SK-N-MC (cell line): ENCODE measurements at regions not wholly inside any gene's neighbourhood (a gene's known extent, or its start where the extent isn't known, plus 50 kb on each side); places are given as distances from the start of the nearest gene placed in this dataset.
A peak's percentile ranks its signal among the peaks of the same experiment; 100 is the strongest.

ENCODE experiments used
- DNase-seq: peaks from one replicate; pipeline ENCODE4 v3.0.0-alpha.2; 2011; ENCODE audit warnings: low read depth, low spot score
- H3K27ac ChIP-seq: fragments of 200-600 bp; sonication (generic); 2 replicates; pipeline ENCODE4 v1.5.1; 2016; ENCODE audit warnings: mixed run types
- H3K36me3 ChIP-seq: fragments of 200-600 bp; sonication (generic); 2 replicates; pipeline ENCODE4 v1.6.1; 2017; ENCODE audit warnings: antibody characterized with exemption, low read length, mixed read lengths; ENCODE audit not compliant: insufficient read depth
- H3K4me3 ChIP-seq: fragments of 200-600 bp; sonication (generic); 2 replicates; pipeline ENCODE4 v1.5.1; 2016
- H3K9ac ChIP-seq: fragments of 200-600 bp; sonication (generic); 2 replicates; pipeline ENCODE4 v1.8.0; 2017; ENCODE audit warnings: mixed run types, mixed read lengths; ENCODE audit not compliant: insufficient read length
- H3K9me3 ChIP-seq: fragments of 200-600 bp; sonication (generic); 2 replicates; pipeline ENCODE4 v1.6.1; 2017; ENCODE audit warnings: low read depth, mild to moderate bottlenecking, antibody characterized with exemption, low read length, moderate library complexity, mixed read lengths
- EZH2 ChIP-seq: fragments of 200-600 bp; sonication (generic); IDR thresholded peaks from one replicate; pipeline ENCODE4 v1.6.1; 2017; ENCODE audit warnings: antibody characterized with exemption
- FOXP2 ChIP-seq: optimal IDR thresholded peaks from 2 replicates; pipeline ENCODE3; 2011; ENCODE audit warnings: mild to moderate bottlenecking, moderate library complexity; ENCODE audit not compliant: insufficient read depth; ENCODE audit errors: extremely low read length, control extremely low read depth
- POLR2AphosphoS5 ChIP-seq: IDR thresholded peaks from 2 replicates; pipeline ENCODE4 v1.6.1; 2012; ENCODE audit warnings: mild to moderate bottlenecking, low read depth, low read length, borderline replicate concordance

DNA sequence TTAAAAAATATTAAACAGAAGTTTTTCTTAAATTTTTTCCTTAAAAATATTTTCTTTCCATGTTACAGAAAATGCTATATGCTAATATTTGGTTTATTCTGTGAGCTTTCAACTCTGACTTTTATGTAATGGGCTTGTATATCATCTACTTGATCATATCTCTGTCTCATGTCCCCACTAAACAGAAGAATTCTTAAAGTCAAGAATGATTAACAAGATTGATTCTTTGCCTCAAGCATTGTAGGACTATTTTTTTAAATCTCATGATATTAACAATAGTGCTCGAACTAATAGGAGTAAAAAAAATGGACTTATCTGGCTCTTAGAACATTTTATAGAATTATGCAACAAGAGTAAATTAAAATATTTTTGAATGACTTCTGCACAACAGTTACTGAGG is 206.3 kb downstream of the C12orf50 start:
- Histone ChIP-seq H3K9me3 (no peaks in the 10 kb centered on the region), H3K4me3 (no peak overlapping the region), H3K36me3 (no peaks in the 10 kb centered on the region), H3K27ac (no peak overlapping the region), H3K9ac (no peak overlapping the region)
- TF ChIP-seq FOXP2 (no peak), POLR2AphosphoS5 (no peak), EZH2 (no peak)
- no peak for DNase-seq

DNA sequence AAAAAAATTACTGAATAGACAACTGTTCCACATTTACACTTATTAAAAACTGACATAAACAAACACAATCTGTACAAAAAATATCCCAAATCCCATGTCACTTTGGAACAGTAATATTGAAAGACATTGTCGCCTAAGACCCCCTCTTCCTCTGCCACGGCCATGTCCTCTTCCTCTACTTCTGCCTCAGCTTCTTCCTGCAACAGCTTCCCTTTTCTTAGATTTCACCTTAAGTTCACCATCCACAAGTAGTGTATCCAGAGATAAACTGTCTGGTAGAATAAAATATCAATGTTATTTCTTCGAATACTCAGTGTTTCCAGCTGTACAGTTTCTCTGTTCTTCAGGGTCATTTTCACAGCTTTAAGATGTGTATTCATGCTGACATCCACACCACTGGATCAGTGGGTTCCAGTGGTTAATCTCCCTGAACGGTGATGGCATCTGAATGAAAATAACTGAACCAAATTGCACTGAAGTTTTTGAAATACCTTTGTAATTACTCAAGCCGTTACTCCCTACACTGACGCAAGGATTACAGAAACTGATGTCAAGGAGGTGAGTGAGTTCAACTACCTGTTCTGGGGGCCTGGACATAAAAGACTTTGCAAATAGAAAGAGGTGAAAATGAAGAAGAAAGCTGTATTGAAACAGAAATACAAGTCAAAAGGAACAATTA is 208.5 kb downstream of the C12orf50 start:
- no peaks in the 10 kb centered on the region for H3K9me3 ChIP-seq
- TF ChIP-seq POLR2AphosphoS5: no peak
- TF ChIP-seq EZH2: no peak
- no peak for TF ChIP-seq FOXP2
- no peak overlapping the region for H3K9ac ChIP-seq
- no peak overlapping the region for H3K4me3 ChIP-seq
- no peaks in the 10 kb centered on the region for H3K36me3 ChIP-seq
- DNase-seq: no peak
- no peak overlapping the region for H3K27ac ChIP-seq

DNA sequence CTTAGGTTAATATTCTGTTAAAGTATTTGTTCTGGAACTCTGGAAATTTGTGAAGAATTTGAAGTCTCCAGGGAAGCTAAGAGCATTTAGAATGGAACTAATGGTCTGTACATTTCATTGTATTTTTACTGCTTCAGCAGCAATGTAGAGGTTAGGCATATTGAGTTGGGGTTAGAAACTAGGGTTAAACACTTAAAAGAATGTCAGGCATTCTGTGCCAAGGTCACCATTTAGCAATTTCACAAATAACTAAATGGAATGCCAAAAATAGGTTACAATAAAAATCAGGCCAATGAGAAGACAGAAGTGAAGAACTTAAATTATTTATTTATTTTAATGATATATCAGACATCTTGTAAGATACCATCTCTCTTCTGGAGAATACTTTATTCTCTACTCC is 210.8 kb downstream of the C12orf50 start:
- no peak overlapping the region for H3K9ac ChIP-seq

DNA sequence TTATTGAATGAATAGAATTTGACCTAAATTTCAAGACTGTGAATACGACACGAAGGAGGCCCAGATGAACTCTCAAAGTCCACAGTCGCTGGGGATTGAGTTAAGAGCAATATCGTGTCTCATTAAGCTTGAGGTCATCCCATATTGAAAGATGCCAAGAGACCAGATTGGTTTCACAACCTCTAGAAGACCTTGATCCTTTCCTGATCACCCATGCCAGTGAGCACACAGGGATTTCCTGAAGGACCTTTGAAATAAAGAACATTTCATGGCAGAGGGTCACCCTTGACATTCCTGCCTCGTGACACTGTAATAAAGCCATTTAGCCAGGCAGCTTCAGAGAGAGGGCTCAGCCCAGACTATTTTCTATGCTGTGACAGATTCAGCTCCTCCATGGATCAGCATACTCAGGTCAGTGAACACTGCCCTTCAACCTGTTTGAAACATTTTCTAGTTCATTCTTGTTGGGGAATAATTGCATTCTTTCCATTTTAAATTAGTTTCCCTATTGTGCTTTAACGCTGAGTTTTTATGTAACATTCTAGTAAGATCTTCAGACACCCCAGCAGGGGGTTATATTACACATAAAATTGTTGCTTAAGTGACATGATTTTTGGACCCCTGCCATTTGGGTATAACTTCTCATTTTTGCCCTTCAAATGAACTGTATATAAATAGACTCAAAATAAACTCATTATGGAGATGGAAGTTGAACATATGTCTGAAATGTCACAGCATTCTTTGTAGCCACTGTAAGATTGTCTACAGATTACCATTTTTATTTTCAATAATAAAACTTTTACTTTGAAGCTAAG is 213.2 kb downstream of the C12orf50 start:
- Histone ChIP-seq H3K9me3 (no peaks in the 10 kb centered on the region), H3K36me3 (no peaks in the 10 kb centered on the region), H3K4me3 (no peak overlapping the region), H3K27ac (no peak overlapping the region), H3K9ac (no peak overlapping the region)
- DNase-seq: peak; percentile 66
- no peak for TF ChIP-seq EZH2
- no peak for TF ChIP-seq POLR2AphosphoS5
- TF ChIP-seq FOXP2: no peak

More for the DNA sequence above, 210.8 kb downstream of the C12orf50 start:
- no peaks in the 10 kb centered on the region for H3K36me3 ChIP-seq
- TF ChIP-seq POLR2AphosphoS5 (no peak), FOXP2 (no peak)
- DNase-seq: no peak
- no peaks in the 10 kb centered on the region for H3K9me3 ChIP-seq
- no peak overlapping the region for H3K4me3 ChIP-seq
- H3K27ac ChIP-seq: no peak overlapping the region

DNA sequence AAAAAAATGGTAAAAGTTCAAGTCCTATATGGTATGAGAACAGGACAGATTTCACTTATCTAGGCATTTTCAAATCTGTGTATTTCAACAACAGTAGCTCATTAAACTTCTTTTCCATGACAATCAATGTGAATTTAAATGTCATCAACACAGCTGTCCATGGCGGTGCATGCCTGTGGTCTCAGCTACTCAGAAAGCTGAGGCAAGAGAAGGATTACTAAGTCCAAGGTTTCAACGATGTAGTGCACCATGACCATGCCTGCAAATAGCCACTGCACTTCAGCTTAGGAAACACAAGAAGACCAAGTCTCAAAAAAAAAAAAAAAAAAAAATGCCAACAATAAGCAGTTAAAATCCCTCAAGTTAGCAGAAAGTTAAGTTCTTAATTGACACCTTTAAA is 214.6 kb downstream of the C12orf50 start:
- no peaks in the 10 kb centered on the region for H3K36me3 ChIP-seq
- no peaks in the 10 kb centered on the region for H3K9me3 ChIP-seq
- H3K9ac ChIP-seq: no peak overlapping the region
- no peak overlapping the region for H3K4me3 ChIP-seq
- no peak overlapping the region for H3K27ac ChIP-seq
- DNase-seq: no peak
- TF ChIP-seq POLR2AphosphoS5: no peak
- TF ChIP-seq EZH2: no peak
- TF ChIP-seq FOXP2: no peak

DNA sequence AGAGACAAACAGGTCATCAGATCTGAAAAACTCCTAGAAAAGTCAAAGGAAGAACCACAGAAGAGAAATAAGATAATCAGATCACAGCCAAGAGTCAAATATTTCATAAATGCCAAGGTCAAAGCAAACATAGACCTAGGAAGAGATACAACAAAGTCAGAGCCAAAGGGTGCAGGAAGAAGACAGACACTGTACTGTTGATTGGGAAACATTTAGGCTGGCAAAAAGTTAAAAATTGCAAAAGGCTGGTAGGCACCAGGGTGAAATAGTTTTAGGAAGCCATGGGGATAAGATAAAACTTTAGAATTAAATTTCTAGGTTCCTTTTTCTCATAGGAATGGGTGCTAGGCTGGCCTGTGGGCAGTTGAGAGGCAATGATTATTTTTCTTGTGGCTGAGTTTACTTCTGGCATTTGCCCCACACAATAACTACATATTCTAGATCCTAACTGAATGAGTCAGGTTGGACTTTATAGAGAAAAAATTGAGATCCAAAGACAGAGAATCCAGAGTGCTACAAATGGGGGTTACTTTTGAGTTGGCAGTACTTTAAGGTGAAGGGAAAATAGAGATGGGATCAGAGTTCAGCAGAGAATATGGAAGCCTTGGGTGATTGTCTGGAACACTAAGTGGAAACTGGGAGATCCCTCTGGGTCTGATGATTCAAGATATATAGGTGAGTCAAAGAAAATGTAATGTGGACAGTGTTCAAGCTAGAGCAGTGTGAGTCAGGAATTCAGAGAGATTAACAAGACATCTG is 215.5 kb downstream of the C12orf50 start:
- Histone ChIP-seq H3K36me3 (no peaks in the 10 kb centered on the region), H3K9me3 (no peaks in the 10 kb centered on the region), H3K9ac (no peak overlapping the region), H3K27ac (no peak overlapping the region), H3K4me3 (no peak overlapping the region)
- TF ChIP-seq POLR2AphosphoS5: no peak
- no peak for TF ChIP-seq EZH2
- TF ChIP-seq FOXP2: no peak
- no peak for DNase-seq

DNA sequence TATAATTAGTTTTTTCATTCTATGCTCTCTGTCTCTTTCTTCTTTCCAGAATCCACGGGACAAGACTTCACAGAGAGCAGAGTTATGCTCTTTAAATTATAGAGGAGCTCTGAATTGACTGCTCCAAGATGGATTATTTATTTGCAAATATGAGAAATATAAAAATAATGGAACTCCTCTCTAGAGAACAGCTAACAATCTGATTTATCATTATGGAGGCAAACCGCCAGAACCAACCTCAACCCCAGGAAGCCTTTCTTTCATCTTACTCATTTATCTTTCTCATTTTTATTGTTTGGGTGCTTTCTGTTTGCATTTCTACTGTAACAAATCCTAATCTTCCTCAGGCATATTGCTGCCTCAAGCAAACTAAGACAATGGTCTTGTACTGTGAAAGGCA is 216.5 kb downstream of the C12orf50 start:
- TF ChIP-seq EZH2: no peak
- no peak for TF ChIP-seq POLR2AphosphoS5
- no peak for TF ChIP-seq FOXP2
- DNase-seq: no peak
- no peak overlapping the region for H3K9ac ChIP-seq
- no peaks in the 10 kb centered on the region for H3K9me3 ChIP-seq
- H3K36me3 ChIP-seq: no peaks in the 10 kb centered on the region
- no peak overlapping the region for H3K4me3 ChIP-seq
- H3K27ac ChIP-seq: no peak overlapping the region

DNA sequence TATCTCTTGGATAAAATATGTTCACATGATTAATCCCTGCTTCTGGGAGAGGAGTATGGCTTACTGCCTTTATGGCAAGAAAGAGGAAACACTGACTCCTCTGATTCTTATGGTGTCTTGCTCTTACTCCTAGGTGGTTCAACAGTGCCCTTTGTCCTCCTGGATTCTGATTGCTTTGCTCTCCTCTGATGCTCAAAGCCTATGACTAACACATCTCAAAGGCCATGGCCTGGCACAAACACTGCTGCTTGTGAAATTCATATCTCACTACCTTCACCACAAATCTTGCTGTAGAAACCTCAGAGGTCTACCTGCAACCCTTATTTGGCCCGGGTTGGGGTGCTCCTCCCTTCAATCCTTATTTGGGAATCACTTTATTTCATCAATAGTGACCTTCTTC is 217.2 kb downstream of the C12orf50 start:
- Histone ChIP-seq H3K9me3 (no peaks in the 10 kb centered on the region), H3K27ac (no peak overlapping the region), H3K9ac (no peak overlapping the region), H3K36me3 (no peaks in the 10 kb centered on the region), H3K4me3 (no peak overlapping the region)
- no peak for DNase-seq
- TF ChIP-seq EZH2 (no peak), FOXP2 (no peak), POLR2AphosphoS5 (no peak)
